HG03575 (cell line): ENCODE measurements at regions not wholly inside any gene's neighbourhood (a gene's known extent, or its start where the extent isn't known, plus 50 kb on each side); places are given as distances from the start of the nearest gene placed in this dataset.
"Not testable (repeated sequence)": the region's sequence is repeated elsewhere in the genome, so short reads cannot be mapped to it uniquely, and the experiment has no call there.

Experiments used
- ATAC-seq: cut with Tn5 transposase; IDR thresholded peaks from one replicate; pipeline ENCODE4 v1.9.1; 2021; ENCODE audit not compliant: unreplicated experiment, insufficient number of reproducible peaks, low FRiP score; ENCODE audit errors: extremely low read depth

DNA sequence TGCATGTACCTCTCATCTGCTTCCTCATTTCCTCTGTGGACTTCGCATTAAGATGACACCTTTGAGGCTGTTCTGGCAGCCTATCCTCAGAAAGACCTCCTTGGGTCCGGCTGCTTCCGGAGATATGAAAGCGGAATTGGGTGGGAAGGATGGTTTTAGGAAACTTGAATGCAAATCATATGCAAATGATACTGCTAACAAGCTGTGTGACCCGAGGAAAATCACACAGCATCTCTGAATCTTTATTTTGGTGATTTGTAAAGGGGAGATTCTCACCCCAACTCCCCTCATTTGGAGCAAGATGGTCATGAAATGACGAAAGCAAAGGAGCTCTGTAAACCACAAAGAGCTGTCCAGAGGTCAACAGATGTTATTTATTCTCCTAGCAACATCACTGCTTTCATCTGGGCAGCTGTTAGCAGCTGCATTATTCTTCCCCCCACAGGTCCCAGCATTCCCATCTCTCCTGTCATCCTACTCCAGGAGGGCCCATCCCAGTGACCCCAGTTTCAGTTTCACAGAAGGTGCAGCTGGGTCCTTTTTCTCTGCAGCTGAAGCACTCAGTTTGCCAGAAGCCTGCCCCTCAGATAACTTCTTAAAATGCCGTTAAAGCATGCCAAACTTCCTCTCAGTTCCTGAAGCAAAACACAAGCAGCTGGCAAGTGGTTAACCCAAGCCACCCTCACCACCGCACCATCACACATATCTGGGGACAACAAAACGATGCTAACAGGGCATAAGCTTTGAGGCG, 269.5 kb downstream of the SEC61B start:
- ATAC-seq = no peak

DNA sequence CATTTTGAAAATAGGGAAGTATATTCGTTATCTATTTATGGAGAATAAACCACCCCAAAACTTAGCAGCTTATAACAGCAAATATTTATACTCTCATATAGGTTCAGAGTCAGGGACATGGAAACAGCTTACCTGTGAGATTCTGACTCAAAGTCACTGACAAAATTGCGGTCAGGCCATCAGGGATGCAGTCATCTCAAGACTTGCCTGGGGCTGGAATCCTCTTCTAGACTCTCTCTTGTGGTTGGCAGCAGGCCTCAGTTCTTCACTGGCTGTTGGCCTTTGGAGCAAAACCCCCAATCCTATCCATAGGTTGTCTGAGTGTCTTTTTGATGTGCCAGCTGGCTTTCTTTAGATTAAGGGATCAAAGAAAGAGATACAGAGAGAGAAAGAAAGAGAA, 275.6 kb downstream of the SEC61B start:
- ATAC-seq = no peak

DNA sequence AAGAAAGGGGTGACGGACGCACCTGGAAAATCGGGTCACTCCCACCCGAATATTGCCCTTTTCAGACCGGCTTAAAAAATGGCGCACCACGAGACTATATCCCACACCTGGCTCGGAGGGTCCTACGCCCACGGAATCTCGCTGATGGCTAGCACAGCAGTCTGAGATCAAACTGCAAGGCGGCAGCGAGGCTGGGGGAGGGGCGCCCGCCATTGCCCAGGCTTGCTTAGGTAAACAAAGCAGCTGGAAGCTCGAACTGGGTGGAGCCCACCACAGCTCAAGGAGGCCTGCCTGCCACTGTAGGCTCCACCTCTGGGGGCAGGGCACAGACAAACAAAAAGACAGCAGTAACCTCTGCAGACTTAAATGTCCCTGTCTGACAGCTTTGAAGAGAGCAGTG, 276.9 kb downstream of the SEC61B start:
- not testable (repeated sequence) for ATAC-seq

- ATAC-seq = no peak
Measured at GRCh38 chr9:99505936-99506335, 283.9 kb downstream of the SEC61B start.

GRCh38 chr9:99506747-99507348, 284.8 kb downstream of the SEC61B start:
- ATAC-seq = no peak

DNA sequence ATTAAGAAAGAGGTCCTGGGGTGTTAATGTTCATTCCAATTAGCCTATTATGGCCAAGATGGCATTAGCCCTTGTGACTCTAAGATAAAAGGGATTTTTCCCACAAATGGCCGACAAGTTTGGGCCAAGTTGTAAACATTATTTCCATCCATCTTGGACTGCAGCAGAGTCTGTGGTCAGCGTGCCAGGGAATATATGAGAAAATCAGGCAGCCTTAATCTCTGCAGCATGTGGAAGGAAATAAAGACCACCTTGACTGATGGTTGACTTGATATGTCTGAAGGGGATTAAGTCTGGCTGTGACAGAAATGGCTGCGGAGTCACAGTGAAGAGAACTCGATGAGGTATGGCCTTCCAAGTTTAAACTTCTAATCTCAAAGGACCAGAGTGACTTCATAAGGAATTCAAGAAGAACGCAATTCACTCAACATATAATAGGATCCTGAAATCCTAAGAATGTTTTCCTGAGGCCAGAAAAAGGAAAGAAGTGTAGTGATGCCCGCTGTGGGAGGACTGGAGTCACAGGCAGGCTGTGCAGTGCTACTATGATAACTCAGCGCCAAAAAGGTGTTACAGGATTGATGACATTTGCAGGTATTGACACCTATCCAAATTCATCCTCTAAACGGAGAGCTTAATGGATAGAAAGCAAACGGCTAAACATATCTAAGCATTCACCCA, 287.1 kb downstream of the SEC61B start:
- no peak for ATAC-seq

DNA sequence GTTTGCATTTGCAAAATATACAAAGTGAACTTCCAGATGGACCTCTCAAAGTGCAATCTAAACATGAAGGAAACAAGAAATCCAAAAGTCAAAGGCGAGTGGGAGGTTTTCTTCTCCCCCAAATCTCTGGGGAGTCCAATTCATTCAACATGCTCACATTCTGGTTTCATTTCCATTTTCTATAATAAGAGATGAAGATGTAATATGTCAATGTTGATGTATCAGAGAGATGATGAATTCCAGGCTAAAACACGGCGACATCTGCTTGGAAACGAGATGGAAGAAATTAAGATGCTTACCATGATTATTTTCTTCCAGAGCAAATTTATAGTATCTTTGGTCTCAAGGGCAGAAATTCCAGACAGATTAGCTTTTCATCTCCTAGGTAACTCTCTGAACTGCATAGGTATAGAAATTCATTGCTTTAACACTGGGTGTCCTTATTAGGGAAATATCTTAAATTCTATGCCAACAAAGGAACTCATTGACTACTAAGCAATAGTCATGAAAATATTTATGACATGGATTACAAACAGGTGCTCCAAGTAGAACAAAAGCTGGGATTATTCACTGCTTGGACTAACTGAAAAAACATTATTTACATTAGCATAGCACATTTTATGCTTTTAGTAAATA, 287.9 kb downstream of the SEC61B start:
- no peak for ATAC-seq

- no peak for ATAC-seq
Measured at GRCh38 chr9:99511723-99512122, 289.6 kb downstream of the SEC61B start.

DNA sequence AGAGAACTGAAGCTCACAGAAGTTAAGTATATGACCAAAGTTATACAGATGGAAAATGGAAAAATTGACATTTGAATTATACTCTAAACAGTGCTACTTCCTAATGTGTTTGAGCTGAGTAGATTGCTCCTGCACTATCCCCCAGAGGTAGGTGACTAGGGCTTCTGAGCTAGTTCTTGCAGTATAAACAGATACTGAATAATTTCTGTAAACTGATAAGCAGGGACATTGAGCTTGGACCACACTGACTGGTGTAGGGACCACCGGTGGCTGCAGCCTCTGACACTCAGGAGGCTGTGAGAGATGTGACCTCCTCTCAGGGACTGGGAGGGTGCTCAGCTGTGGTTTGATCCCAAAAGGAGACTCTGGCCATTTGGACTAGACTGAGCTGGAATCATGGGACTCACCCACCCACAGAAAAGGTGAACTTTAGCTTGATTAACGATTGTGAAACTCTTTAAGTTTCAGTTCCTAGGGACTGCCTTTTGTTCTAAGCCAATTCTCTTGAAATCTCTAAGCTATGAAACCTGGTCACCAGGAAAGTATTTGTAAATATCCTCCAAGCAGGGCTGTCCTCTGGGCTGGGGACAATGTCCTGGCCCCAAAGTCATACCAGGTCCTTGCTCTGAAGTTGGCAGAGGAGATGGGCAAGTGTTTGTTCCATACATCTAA, 291.5 kb downstream of the SEC61B start:
- peak; percentile 53 for ATAC-seq

GRCh38 chr9:99515093-99515492, 293.0 kb downstream of the SEC61B start:
- ATAC-seq = no peak

DNA sequence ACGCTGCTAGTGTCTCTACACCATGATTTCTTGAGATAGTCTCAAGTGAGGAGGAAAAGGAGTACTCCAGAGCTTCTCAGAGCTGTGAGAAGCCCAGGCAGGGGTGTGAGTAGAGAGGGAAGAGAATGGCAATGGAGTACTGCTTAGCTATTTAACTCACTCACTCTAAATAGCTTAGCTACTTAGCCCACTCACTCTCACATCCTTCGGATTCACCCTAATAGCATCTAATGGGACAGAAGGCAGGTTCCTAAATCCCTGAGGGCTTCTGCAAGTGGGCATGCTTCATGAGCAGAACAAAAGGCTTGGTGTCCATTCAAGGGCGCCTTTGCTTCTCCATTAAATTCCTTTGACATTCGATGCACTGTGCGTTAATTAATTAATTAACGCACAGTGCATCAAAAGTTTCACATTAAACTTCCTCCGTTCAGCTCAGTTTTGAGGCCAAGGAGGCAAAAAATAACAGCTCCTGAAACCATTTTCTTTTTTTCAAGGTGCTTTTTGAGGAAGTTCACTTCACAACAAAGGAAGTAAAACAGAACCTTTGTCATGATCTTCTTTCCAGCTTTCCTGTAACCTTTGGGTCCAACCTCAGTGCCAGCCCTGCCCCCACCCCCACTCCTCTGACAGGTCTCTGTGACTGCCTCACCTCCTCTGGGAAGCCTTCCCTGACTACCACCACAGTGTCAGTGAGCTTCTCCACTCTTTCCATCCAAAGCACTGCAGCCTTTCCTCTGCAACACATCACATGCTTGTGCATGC, 294.0 kb downstream of the SEC61B start:
- ATAC-seq = no peak

DNA sequence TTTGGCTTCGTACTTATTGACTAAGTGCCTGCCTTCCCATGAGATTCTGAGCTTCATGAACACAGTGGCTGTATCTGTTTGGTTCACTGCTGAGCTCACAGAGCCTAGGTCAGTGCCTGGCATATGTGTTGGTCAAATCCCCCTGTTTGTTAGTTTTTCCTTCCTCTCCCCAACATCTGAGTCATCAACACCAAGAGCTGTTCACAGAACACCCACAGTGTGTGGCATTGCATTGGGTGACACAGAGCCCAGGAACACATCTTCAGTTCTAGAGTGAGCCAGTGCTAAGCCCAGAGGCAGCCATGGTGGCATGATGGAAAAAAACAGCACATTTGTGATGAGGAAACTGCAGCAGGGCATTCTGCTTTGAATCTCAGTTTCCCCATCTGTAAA, 294.6 kb downstream of the SEC61B start:
- no peak for ATAC-seq

GRCh38 chr9:99523838-99524237, 297.8 kb upstream of the NR4A3 start:
- ATAC-seq = no peak

DNA sequence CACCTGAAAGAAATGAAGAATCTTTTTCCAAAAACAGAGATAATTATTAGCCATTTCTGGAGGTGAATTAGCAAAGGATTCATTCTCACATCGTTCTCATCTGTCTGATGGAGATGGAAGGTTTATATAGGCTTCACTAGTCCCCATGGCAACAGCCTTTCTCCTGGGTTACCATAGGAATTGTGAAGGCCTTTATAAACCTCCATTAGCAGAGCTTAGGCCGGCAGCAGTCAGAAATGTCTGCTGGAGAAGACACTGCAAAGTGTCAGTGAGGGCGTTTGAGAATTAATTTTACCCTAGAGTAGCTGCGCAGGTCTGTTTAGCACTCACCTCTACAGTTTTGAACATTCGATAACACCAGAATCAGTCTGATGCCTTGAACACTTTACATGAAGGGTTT, 290.4 kb upstream of the NR4A3 start:
- ATAC-seq = no peak

GRCh38 chr9:99533421-99533820, 288.3 kb upstream of the NR4A3 start:
- ATAC-seq = no peak

- ATAC-seq = no peak
Measured at GRCh38 chr9:99537996-99538395, 283.7 kb upstream of the NR4A3 start.

DNA sequence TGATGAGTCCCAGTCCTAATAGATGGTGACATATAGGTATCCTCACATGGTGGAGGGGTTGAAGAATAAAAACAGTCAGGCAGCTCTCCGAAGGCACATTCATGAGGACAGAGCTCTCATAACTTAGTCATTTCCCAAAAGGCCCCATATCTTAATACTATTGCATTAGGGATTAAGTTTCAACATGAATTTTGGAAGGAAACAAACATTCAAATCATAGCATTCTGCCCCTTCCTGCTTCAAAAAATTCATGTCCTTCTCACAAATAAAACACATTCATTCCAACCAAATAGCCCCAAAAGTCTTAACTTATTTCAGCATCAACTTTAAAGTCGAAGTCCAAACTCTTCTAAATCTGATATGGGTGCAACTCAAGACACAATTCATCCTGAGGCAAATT, 277.2 kb upstream of the NR4A3 start:
- ATAC-seq = no peak

DNA sequence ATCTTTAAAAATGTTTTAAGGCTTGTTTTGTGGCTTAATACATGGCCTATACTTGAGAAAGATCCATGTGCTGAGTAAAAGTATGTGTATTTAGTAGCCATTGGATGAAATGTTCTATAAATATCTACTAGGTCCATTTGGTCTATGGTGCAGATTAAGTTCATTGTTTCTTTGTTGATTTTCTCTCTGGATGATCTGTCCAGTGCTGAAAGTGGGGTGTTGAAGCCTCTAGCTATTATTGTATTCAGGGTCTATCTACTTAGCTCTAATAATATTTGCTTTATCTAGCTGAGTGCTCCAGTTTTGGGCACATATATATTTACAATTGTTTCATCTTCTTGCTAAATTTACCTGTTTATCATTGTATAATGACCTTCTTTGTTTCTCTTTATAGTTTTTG, 272.2 kb upstream of the NR4A3 start:
- ATAC-seq = no peak

GRCh38 chr9:99555792-99556191, 265.9 kb upstream of the NR4A3 start:
- no peak for ATAC-seq
